T1000 (cell line): ENCODE measurements at regions not wholly inside any gene's neighbourhood (a gene's known extent, or its start where the extent isn't known, plus 50 kb on each side); places are given as distances from the start of the nearest gene placed in this dataset.

Source experiments
- DNase-seq: peaks from one replicate; lab custom pipeline; 2025; ENCODE audit warnings: mixed read lengths; lab: John Stamatoyannopoulos, UW

- no peak for DNase-seq
Observed at GRCh38 chr3:174776636-174777035, 82.5 kb upstream of the NAALADL2 start.

DNA sequence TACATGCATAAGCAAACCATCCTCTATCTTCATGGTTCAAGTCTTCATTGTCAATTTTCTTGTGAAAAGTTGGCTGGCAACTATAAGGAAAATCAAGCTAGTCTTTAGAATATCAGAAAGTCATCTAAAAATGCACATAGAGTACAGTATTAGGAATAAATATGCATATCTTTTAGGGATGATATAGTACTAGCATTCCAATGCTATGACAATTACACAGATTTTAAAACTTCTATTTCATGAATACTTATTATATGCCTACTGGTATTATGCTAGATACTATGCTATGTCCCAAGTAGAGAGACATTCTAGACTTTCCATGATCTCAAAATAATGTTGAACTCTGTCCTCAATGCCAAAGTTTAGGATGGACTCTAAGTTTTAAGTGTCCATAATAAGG is 81.3 kb upstream of the NAALADL2 start:
- no peak for DNase-seq

DNA sequence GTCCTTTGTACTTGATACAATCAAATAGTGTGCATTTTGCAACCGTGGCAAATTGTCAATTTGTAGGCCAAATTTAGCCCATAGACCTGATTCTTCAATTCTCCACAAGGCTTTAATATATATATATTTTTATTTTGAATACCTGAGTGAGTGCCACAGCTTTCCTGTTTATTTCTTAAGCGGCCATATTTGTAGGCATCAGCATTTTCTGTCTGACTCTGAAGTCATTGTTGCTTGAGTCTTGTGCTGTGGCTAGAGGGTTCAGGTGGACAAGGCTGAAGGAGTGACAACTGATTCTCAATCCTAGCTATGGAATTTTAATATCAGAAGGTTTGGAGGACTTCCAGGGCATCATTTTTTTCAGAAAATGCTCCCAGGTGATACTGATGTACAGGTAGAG is 75.6 kb upstream of the NAALADL2 start:
- DNase-seq, result no peak

GRCh38 chr3:174784206-174784934 is 74.8 kb upstream of the NAALADL2 start:
- DNase-seq, result no peak

DNA sequence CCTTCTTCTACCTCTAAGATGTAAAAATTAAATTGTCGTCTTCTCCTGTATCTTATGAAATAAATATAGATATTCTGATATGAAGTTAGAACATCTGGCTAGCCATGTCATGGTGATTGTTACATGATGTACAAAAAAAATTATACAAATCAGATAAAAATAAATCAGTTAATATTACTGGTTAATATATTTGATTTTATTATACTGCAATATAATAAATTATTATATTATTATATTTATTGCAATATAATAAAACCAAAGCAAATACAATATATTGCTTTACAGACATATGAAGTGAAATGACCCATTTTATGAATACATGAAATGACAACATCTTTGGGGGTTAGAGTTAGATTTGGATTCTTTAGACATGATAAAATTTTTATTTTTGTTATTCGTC is 72.3 kb upstream of the NAALADL2 start:
- DNase-seq, result no peak

DNA sequence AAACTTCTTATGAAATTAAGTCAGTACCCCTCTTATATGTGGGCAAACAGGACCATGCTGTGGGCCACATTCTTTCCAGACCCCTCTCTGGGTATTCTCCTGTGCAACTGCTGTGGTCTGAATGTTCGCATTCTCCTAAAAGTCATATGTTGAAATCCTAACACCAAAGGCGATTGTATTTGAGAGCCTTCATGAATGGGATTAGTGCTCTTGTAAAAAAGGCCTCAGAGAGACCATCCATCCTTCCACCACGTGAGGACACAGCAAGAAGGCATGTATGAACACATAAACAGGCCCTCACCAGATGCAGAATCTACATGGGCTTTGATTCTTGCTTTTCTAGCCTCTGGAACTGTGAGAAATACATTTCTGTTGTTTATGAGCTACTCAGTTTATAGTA is 68.0 kb upstream of the NAALADL2 start:
- DNase-seq, result no peak

GRCh38 chr3:174792864-174793263 is 66.3 kb upstream of the NAALADL2 start:
- no peak for DNase-seq
